Activated CD4-positive, alpha-beta T cell treated with anti-CD3 and anti-CD28 coated beads for 36 hours (primary cell): ENCODE measurements at regions not wholly inside any gene's neighbourhood (a gene's known extent, or its start where the extent isn't known, plus 50 kb on each side); places are given as distances from the start of the nearest gene placed in this dataset.
A peak's percentile ranks its signal among the peaks of the same experiment; 100 is the strongest.

Experiments
- ATAC-seq: fragments of 200-7000 bp; cut with Tn5 transposase; one replicate; pipeline ENCODE4 v1.10.0; 2021; ENCODE audit warnings: mild to moderate bottlenecking, moderate library complexity
- CTCF ChIA-PET: fragments of 350-600 bp; sonication (Branson Sonifier 250); formaldehyde crosslinking; loops from one replicate; lab custom pipeline; 2021; ENCODE audit warnings: antibody characterized with exemption; lab: Charles Lee
- POLR2A ChIA-PET: fragments of 350-600 bp; sonication (Branson Sonifier 250); formaldehyde crosslinking; loops from one replicate; lab custom pipeline; 2021; ENCODE audit warnings: antibody characterized with exemption, inconsistent platforms; lab: Charles Lee
- DNase-seq: peaks from one replicate; pipeline ENCODE4 v3.0.0-alpha.2; 2020
- H3K27ac Mint-ChIP-seq: one replicate; pipeline ENCODE4 v1.8.0; 2021; ENCODE audit warnings: mixed read lengths
- H3K27me3 Mint-ChIP-seq: one replicate; pipeline ENCODE4 v1.8.0; 2021; ENCODE audit warnings: mixed read lengths
- H3K36me3 Mint-ChIP-seq: one replicate; pipeline ENCODE4 v1.8.0; 2021; ENCODE audit warnings: low read depth, mixed read lengths
- H3K4me1 Mint-ChIP-seq: one replicate; pipeline ENCODE4 v1.8.0; 2021; ENCODE audit warnings: mixed read lengths
- H3K4me3 Mint-ChIP-seq: one replicate; pipeline ENCODE4 v1.8.0; 2021; ENCODE audit warnings: mild to moderate bottlenecking, moderate library complexity, mixed read lengths
- H3K9me3 Mint-ChIP-seq: one replicate; pipeline ENCODE4 v1.8.0; 2021; ENCODE audit warnings: low read depth, mixed read lengths
- intact Hi-C, 2 experiments: fragments of 100-400 bp; cut with DNase I in 1 of 2; cut with micrococcal nuclease in 1 of 2; formaldehyde crosslinking; loops; one replicate each; pipeline versions ENCODE4 v1.14.2 to v1.15.1; 2022 to 2024; cut with DNase I, micrococcal nuclease

GRCh38 chr6:56343295-56343694 is 95.9 kb upstream of the COL21A1 start:
- H3K27ac Mint-ChIP-seq = no peak overlapping the region
- intact Hi-C loops = no loop called here
- H3K36me3 Mint-ChIP-seq = no peaks in the 10 kb centered on the region
- no peaks in the 10 kb centered on the region for H3K4me1 Mint-ChIP-seq
- H3K27me3 Mint-ChIP-seq = peaks cover 10% of the 10 kb centered on the region
- no peak for ATAC-seq
- no peaks in the 10 kb centered on the region for H3K9me3 Mint-ChIP-seq
- no peak for DNase-seq
- H3K4me3 Mint-ChIP-seq = no peak overlapping the region
- ChIA-PET CTCF (interaction anchor here (0.9 to 1.3 kb wide), 3 partner anchors 13 to 335 kb away, joined by 3 read pairs; no protein-coding TSS in a partner anchor), POLR2A (no interaction called here)

DNA sequence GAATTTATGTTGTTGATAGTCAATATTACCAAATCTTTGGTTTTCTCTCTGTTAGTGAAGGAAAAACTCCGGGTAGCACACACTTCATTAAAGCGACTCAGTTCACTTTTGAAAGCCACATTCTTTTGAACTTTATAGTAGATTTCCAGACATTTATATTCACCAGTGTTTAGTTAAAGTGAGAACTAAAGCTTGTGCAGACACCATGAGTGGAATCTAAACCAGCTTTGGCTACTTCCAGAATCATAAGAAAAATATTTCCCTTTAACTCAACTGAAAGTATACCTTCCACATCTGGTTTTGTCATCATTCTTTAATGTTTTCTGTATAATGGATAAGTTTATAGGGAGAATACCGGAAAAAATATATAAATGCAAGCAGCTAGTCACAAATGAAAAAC is 92.1 kb upstream of the COL21A1 start:
- H3K27me3 Mint-ChIP-seq = peaks cover 6% of the 10 kb centered on the region
- DNase-seq = no peak

GRCh38 chr6:56335726-56336125 is 88.3 kb upstream of the COL21A1 start:
- DNase-seq (no peak), ATAC-seq (no peak)
- ChIA-PET CTCF (no interaction called here), POLR2A (no interaction called here)
- Mint-ChIP-seq H3K9me3 (peaks cover 2% of the 10 kb centered on the region), H3K36me3 (no peaks in the 10 kb centered on the region), H3K4me1 (no peaks in the 10 kb centered on the region), H3K4me3 (no peak overlapping the region), H3K27ac (no peak overlapping the region), H3K27me3 (peaks cover 14% of the 10 kb centered on the region)
- intact Hi-C loops = no loop called here

More for the DNA sequence above, 92.1 kb upstream of the COL21A1 start:
- CTCF ChIA-PET = interaction anchor here (1.8 kb wide), 1 partner anchor 12 kb away, joined by 6 read pairs; no protein-coding TSS in a partner anchor
- ATAC-seq = no peak
- H3K4me1 Mint-ChIP-seq = no peaks in the 10 kb centered on the region
- no peak overlapping the region for H3K27ac Mint-ChIP-seq
- H3K36me3 Mint-ChIP-seq = no peaks in the 10 kb centered on the region
- POLR2A ChIA-PET = no interaction called here
- no peaks in the 10 kb centered on the region for H3K9me3 Mint-ChIP-seq
- H3K4me3 Mint-ChIP-seq = no peak overlapping the region
- intact Hi-C loops = no loop called here

- intact Hi-C loops = no loop called here
- H3K4me1 Mint-ChIP-seq = no peaks in the 10 kb centered on the region
- ATAC-seq = no peak
- ChIA-PET CTCF (interaction anchor here (1.0 kb wide), 1 partner anchor 258 kb away, joined by 3 read pairs; no protein-coding TSS in a partner anchor), POLR2A (no interaction called here)
- no peaks in the 10 kb centered on the region for H3K36me3 Mint-ChIP-seq
- peaks cover 2% of the 10 kb centered on the region for H3K9me3 Mint-ChIP-seq
- peaks cover 10% of the 10 kb centered on the region for H3K27me3 Mint-ChIP-seq
- H3K27ac Mint-ChIP-seq = no peak overlapping the region
- no peak overlapping the region for H3K4me3 Mint-ChIP-seq
- no peak for DNase-seq
Observed at GRCh38 chr6:56334937-56335336, 87.6 kb upstream of the COL21A1 start.

DNA sequence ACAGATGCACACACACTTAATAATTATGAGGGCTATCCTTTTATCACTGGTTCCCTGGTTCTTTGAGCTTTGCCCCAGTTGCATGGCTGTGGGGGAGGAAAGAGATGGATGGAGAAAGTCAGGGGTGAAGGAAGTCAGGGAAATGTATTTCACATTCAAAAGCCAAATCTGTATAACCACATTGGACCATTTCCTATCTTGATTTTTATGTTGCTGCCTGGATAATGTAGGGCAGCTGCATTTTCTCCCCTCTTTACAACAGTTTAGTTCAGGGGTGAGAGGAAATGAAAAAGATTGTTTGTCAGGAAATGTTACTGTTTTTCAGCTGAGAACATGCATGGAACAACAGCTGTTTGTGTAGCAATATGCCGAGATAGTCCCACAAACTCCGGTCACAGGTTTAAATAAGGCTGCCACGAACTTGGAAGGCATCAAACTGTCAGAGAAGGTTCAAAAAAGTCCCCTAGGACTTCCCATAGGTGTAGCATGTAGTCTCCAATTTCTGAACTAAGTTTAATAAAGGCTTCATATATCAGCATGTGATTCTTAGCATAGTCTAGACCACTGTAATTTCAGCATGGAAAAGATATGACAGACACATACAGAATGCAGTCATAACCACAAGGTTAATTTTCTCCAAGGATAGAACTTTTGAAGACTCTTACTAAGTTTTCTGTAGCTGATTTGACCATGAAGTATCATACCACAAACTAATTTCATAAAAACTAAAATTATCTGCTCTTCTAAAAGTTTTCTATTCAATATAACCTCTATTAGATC is 82.1 kb upstream of the COL21A1 start:
- H3K9me3 Mint-ChIP-seq = peaks cover 2% of the 10 kb centered on the region
- ChIA-PET POLR2A (no interaction called here), CTCF (interaction anchor here (1.5 kb wide), 1 partner anchor 264 kb away, joined by 3 read pairs; no protein-coding TSS in a partner anchor)
- intact Hi-C loops = no loop called here
- no peak for DNase-seq
- H3K36me3 Mint-ChIP-seq = no peaks in the 10 kb centered on the region
- ATAC-seq = no peak
- no peak overlapping the region for H3K27ac Mint-ChIP-seq
- H3K4me1 Mint-ChIP-seq = no peaks in the 10 kb centered on the region
- no peak overlapping the region for H3K4me3 Mint-ChIP-seq
- peaks cover 8% of the 10 kb centered on the region for H3K27me3 Mint-ChIP-seq

DNA sequence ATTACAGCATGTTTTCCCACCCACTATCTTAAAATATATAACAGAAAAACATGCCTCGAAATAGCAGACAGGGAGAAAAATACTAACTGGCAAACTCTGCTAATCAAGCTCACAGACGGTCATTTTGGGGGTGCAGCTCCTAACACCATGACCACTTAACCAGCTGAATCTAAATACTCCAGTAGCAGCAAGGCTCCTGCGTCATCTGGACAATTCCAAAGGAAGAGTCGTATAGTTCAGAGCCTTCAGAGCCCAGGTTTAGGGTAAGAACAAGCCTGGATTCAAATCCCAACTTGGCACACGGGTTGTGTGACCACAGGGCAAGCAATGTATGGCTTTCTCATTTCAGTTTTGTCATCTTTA is 81.3 kb upstream of the COL21A1 start:
- ChIA-PET POLR2A (no interaction called here), CTCF (interaction anchor here (1.5 kb wide), 1 partner anchor 264 kb away, joined by 3 read pairs; no protein-coding TSS in a partner anchor)
- DNase-seq (no peak), ATAC-seq (no peak)
- Mint-ChIP-seq H3K9me3 (peaks cover under 1% of the 10 kb centered on the region), H3K36me3 (no peaks in the 10 kb centered on the region), H3K4me1 (no peaks in the 10 kb centered on the region), H3K4me3 (no peak overlapping the region), H3K27ac (no peak overlapping the region), H3K27me3 (peaks cover 8% of the 10 kb centered on the region)
- intact Hi-C loops = no loop called here

- intact Hi-C loops = no loop called here
- Mint-ChIP-seq H3K9me3 (no peaks in the 10 kb centered on the region), H3K27me3 (peaks cover 8% of the 10 kb centered on the region), H3K27ac (no peak overlapping the region), H3K36me3 (no peaks in the 10 kb centered on the region), H3K4me1 (no peaks in the 10 kb centered on the region), H3K4me3 (no peak overlapping the region)
- ChIA-PET POLR2A (no interaction called here), CTCF (interaction anchor here (1.2 to 1.5 kb wide), 2 partner anchors 12 to 265 kb away, joined by 3 to 4 read pairs; no protein-coding TSS in a partner anchor)
- ATAC-seq (no peak), DNase-seq (no peak)
Observed at GRCh38 chr6:56327946-56328727, 80.8 kb upstream of the COL21A1 start.

DNA sequence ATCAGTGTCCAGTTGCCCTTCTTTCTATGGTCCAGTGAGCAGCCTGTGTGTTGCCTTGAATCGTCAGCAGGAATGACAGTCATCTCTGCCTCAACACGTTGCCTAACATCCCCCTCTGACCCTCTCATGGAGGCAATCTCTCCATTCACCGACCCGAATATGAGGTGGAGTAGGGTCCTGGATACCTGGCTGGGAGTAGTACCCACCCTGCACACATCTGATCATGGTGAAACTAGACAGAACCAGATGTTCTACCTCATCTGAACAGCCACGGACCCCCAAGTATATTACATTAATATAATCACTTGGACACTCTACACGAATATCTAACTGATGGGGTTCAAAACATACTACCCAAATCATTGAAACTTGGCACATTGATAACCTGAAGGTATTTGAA is 77.0 kb upstream of the COL21A1 start:
- ATAC-seq (peak; percentile 44), DNase-seq (peak; percentile 4)
- Mint-ChIP-seq H3K27me3 (peaks cover 6% of the 10 kb centered on the region), H3K36me3 (no peaks in the 10 kb centered on the region), H3K27ac (no peak overlapping the region), H3K9me3 (no peaks in the 10 kb centered on the region), H3K4me3 (no peak overlapping the region), H3K4me1 (no peaks in the 10 kb centered on the region)
- intact Hi-C loops = no loop called here
- ChIA-PET CTCF (no interaction called here), POLR2A (no interaction called here)

GRCh38 chr6:56318851-56319250 is 71.5 kb upstream of the COL21A1 start:
- ChIA-PET POLR2A (no interaction called here), CTCF (no interaction called here)
- no peak overlapping the region for H3K27ac Mint-ChIP-seq
- no peaks in the 10 kb centered on the region for H3K4me1 Mint-ChIP-seq
- DNase-seq = no peak
- intact Hi-C loops = no loop called here
- H3K9me3 Mint-ChIP-seq = no peaks in the 10 kb centered on the region
- no peaks in the 10 kb centered on the region for H3K36me3 Mint-ChIP-seq
- peaks cover 6% of the 10 kb centered on the region for H3K27me3 Mint-ChIP-seq
- ATAC-seq = no peak
- no peak overlapping the region for H3K4me3 Mint-ChIP-seq

DNA sequence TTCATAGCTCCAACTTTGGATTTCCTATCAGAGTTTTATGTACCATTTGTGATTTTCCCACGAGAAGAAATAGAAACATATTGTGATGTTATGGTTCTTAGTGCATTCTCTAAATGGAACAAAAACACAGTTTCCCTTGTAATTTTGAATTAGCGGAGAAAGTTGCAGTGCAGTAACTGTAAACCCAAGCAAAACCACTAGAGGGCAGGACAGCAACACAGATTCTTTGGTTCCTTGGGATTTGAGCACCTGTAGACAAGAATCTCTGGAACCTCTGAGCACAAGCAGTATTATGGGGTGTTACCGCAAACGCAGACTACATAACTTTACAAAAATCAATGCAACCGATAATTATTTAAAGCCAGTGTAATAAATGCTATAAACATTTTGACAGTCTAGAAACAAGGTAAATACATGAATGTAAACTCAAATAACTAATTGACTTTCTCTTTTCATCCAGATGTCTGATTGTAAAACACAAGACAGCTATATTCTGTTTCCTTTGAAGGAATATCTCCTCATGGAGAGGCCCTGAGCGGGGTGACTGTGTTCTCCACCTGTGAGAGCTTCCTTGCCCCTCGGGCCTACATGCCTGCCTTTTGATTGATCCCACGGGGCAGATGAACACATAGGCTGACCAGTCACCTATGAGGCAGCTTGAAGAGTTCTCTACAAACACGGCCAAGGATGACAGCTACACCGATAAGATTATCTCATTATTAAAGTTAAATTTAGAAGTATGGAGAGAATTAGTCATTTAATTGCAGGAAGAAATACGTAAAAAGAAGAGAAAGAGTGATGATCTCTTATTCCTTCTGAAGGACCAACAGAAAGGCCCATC is 67.5 kb upstream of the COL21A1 start:
- Mint-ChIP-seq H3K27ac (no peak overlapping the region), H3K4me1 (no peaks in the 10 kb centered on the region), H3K36me3 (no peaks in the 10 kb centered on the region), H3K27me3 (no peaks in the 10 kb centered on the region), H3K4me3 (no peak overlapping the region), H3K9me3 (no peaks in the 10 kb centered on the region)
- POLR2A ChIA-PET = no interaction called here
- peak; percentile 22 for DNase-seq
- intact Hi-C loops = loop anchor here in 1 of 2 experiments (1.0 kb wide), 1 partner anchor 278 kb away; no protein-coding TSS in a partner anchor
- no peak for ATAC-seq
- CTCF ChIA-PET = interaction anchor here (0.8 to 1.1 kb wide), 2 partner anchors 13 to 16 kb away, joined by 3 to 4 read pairs; no protein-coding TSS in a partner anchor
